ENCODE measurements at regions not wholly inside any gene's neighbourhood (a gene's known extent, or its start where the extent isn't known, plus 50 kb on each side); places are given as distances from the start of the nearest gene placed in this dataset.
A peak's percentile ranks its signal among the peaks of the same experiment; 100 is the strongest.

- no peak overlapping the region for H3K27ac ChIP-seq (ENCODE audit: low read length, poor library complexity, severe bottlenecking)
- peak; percentile 18 for DNase-seq
- no peaks in the 10 kb centered on the region for H3K9me3 ChIP-seq (ENCODE audit: control insufficient read depth, low read length)
- H2BK5ac ChIP-seq (ENCODE audit: low read depth, low read length, poor library complexity, severe bottlenecking), result no peak overlapping the region
- no peak overlapping the region for H2BK15ac ChIP-seq (ENCODE audit: low read depth, poor library complexity, severe bottlenecking)
- H3K27me3 ChIP-seq (ENCODE audit: control insufficient read depth in 1 of 2, insufficient read depth in 1 of 2, low read length in 2 of 2), result peaks cover 0 to 19% of the 10 kb centered on the region in 2 experiments
- H3K23ac ChIP-seq (ENCODE audit: low read length in 2 of 2), result no peak overlapping the region
- H4K91ac ChIP-seq (ENCODE audit: low read length), result no peak overlapping the region
- H3K4me2 ChIP-seq (ENCODE audit: low read length, poor library complexity, severe bottlenecking), result no peak overlapping the region
- WGBS, result 73% methylated on average over 14 of the region's 14 CpGs
- no peaks in the 10 kb centered on the region for H3K79me1 ChIP-seq (replicated peaks; ENCODE audit: low read length, poor library complexity, severe bottlenecking)
- H3K9ac ChIP-seq (ENCODE audit: low read length), result no peak overlapping the region
- H4K8ac ChIP-seq (ENCODE audit: low read length), result no peak overlapping the region
- no peak overlapping the region for H3K4ac ChIP-seq (ENCODE audit: low read depth in 1 of 2, low read length in 2 of 2)
- H3K14ac ChIP-seq (ENCODE audit: low read length in 2 of 2), result peak overlapping the region in 1 of 2 experiments; percentile 58
- H2AK5ac ChIP-seq (ENCODE audit: low read length, severe bottlenecking), result no peak overlapping the region
- peak overlapping the region in 1 of 2 experiments; percentile 5 for H3K18ac ChIP-seq (ENCODE audit: low read depth in 1 of 2, low read length in 2 of 2)
- H2BK12ac ChIP-seq (ENCODE audit: low read length in 2 of 2), result no peak overlapping the region
- peaks cover 9% of the 10 kb centered on the region for H3K4me1 ChIP-seq (ENCODE audit: control insufficient read depth, insufficient read depth, low read depth, low read length)
- no peak overlapping the region for H2BK120ac ChIP-seq (ENCODE audit: low read depth, low read length)
- H3K36me3 ChIP-seq (ENCODE audit: control insufficient read depth in 1 of 2, insufficient read depth in 2 of 2, low read depth in 1 of 2, low read length in 2 of 2), result no peaks in the 10 kb centered on the region
- H2AFZ ChIP-seq (ENCODE audit: low read depth, low read length), result peak overlapping the region; percentile 36
- H3K4me3 ChIP-seq (ENCODE audit: insufficient read depth in 1 of 2, low read depth in 1 of 2, low read length in 2 of 2), result no peak overlapping the region
Measured at GRCh38 chr15:31274496-31275330, 51.9 kb upstream of the KLF13 start.

- no peak overlapping the region for H2BK5ac ChIP-seq (ENCODE audit: low read depth, low read length, poor library complexity, severe bottlenecking)
- WGBS, result 88% methylated on average over 17 of the region's 17 CpGs
- H3K4me1 ChIP-seq (ENCODE audit: control insufficient read depth, insufficient read depth, low read depth, low read length), result peaks cover 9% of the 10 kb centered on the region
- no peak overlapping the region for H3K18ac ChIP-seq (ENCODE audit: low read depth in 1 of 2, low read length in 2 of 2)
- peak overlapping the region in 1 of 2 experiments; percentile 58 for H3K14ac ChIP-seq (ENCODE audit: low read length in 2 of 2)
- DNase-seq, result no peak
- H3K23ac ChIP-seq (ENCODE audit: low read length in 2 of 2), result no peak overlapping the region
- no peak overlapping the region for H2BK12ac ChIP-seq (ENCODE audit: low read length in 2 of 2)
- H2BK15ac ChIP-seq (ENCODE audit: low read depth, poor library complexity, severe bottlenecking), result no peak overlapping the region
- H2BK120ac ChIP-seq (ENCODE audit: low read depth, low read length), result no peak overlapping the region
- no peaks in the 10 kb centered on the region for H3K36me3 ChIP-seq (ENCODE audit: control insufficient read depth in 1 of 2, insufficient read depth in 2 of 2, low read depth in 1 of 2, low read length in 2 of 2)
- H3K9me3 ChIP-seq (ENCODE audit: control insufficient read depth, low read length), result no peaks in the 10 kb centered on the region
- H3K27ac ChIP-seq (ENCODE audit: low read length, poor library complexity, severe bottlenecking), result no peak overlapping the region
- H3K4me2 ChIP-seq (ENCODE audit: low read length, poor library complexity, severe bottlenecking), result no peak overlapping the region
- no peak overlapping the region for H3K4ac ChIP-seq (ENCODE audit: low read depth in 1 of 2, low read length in 2 of 2)
- no peak overlapping the region for H2AFZ ChIP-seq (ENCODE audit: low read depth, low read length)
- H4K8ac ChIP-seq (ENCODE audit: low read length), result no peak overlapping the region
- no peak overlapping the region for H2AK5ac ChIP-seq (ENCODE audit: low read length, severe bottlenecking)
- H3K79me1 ChIP-seq (replicated peaks; ENCODE audit: low read length, poor library complexity, severe bottlenecking), result no peaks in the 10 kb centered on the region
- H3K27me3 ChIP-seq (ENCODE audit: control insufficient read depth in 1 of 2, insufficient read depth in 1 of 2, low read length in 2 of 2), result peaks cover 0 to 26% of the 10 kb centered on the region in 2 experiments
- H3K4me3 ChIP-seq (ENCODE audit: insufficient read depth in 1 of 2, low read depth in 1 of 2, low read length in 2 of 2), result no peak overlapping the region
- no peak overlapping the region for H3K9ac ChIP-seq (ENCODE audit: low read length)
- no peak overlapping the region for H4K91ac ChIP-seq (ENCODE audit: low read length)
Measured at GRCh38 chr15:31275331-31276262, 51.0 kb upstream of the KLF13 start.

GRCh38 chr15:31276596-31277298 lies 49.9 kb upstream of the KLF13 start:
- Histone ChIP-seq H3K4me3 (ENCODE audit: insufficient read depth in 1 of 2, low read depth in 1 of 2, low read length in 2 of 2) (no peak overlapping the region), H3K23ac (ENCODE audit: low read length in 2 of 2) (no peak overlapping the region), H4K91ac (ENCODE audit: low read length) (no peak overlapping the region), H2BK12ac (ENCODE audit: low read length in 2 of 2) (no peak overlapping the region), H3K9me3 (ENCODE audit: control insufficient read depth, low read length) (no peaks in the 10 kb centered on the region), H2BK120ac (ENCODE audit: low read depth, low read length) (no peak overlapping the region), H2BK15ac (ENCODE audit: low read depth, poor library complexity, severe bottlenecking) (no peak overlapping the region), H2AK5ac (ENCODE audit: low read length, severe bottlenecking) (no peak overlapping the region), H3K36me3 (ENCODE audit: control insufficient read depth in 1 of 2, insufficient read depth in 2 of 2, low read depth in 1 of 2, low read length in 2 of 2) (no peaks in the 10 kb centered on the region), H3K4ac (ENCODE audit: low read depth in 1 of 2, low read length in 2 of 2) (no peak overlapping the region), H3K4me2 (ENCODE audit: low read length, poor library complexity, severe bottlenecking) (no peak overlapping the region), H3K27ac (ENCODE audit: low read length, poor library complexity, severe bottlenecking) (no peak overlapping the region), H4K8ac (ENCODE audit: low read length) (no peak overlapping the region), H3K27me3 (ENCODE audit: control insufficient read depth in 1 of 2, insufficient read depth in 1 of 2, low read length in 2 of 2) (peaks cover 0 to 29% of the 10 kb centered on the region in 2 experiments), H3K79me1 (replicated peaks; ENCODE audit: low read length, poor library complexity, severe bottlenecking) (no peaks in the 10 kb centered on the region), H2AFZ (ENCODE audit: low read depth, low read length) (no peak overlapping the region), H3K14ac (ENCODE audit: low read length in 2 of 2) (no peak overlapping the region), H3K18ac (ENCODE audit: low read depth in 1 of 2, low read length in 2 of 2) (no peak overlapping the region), H3K4me1 (ENCODE audit: control insufficient read depth, insufficient read depth, low read depth, low read length) (peaks cover 9% of the 10 kb centered on the region), H2BK5ac (ENCODE audit: low read depth, low read length, poor library complexity, severe bottlenecking) (no peak overlapping the region), H3K9ac (ENCODE audit: low read length) (no peak overlapping the region)
- 84% methylated on average over 8 of the region's 8 CpGs for WGBS
- DNase-seq, result no peak

All from mesenchymal stem cell (in vitro differentiated cells and primary cell).